GM18861 (cell line): ENCODE measurements at regions not wholly inside any gene's neighbourhood (a gene's known extent, or its start where the extent isn't known, plus 50 kb on each side); places are given as distances from the start of the nearest gene placed in this dataset.
"Not testable (repeated sequence)": the region's sequence is repeated elsewhere in the genome, so short reads cannot be mapped to it uniquely, and the experiment has no call there.

Source experiments
- ATAC-seq: cut with Tn5 transposase; IDR thresholded peaks from one replicate; pipeline ENCODE4 v1.9.1; 2021; ENCODE audit not compliant: unreplicated experiment

- no peak for ATAC-seq
Observed at GRCh38 chr12:59158066-59158465, 237.8 kb upstream of the LRIG3 start.

GRCh38 chr12:59155448-59155847 lies 235.1 kb upstream of the LRIG3 start:
- ATAC-seq: no peak

DNA sequence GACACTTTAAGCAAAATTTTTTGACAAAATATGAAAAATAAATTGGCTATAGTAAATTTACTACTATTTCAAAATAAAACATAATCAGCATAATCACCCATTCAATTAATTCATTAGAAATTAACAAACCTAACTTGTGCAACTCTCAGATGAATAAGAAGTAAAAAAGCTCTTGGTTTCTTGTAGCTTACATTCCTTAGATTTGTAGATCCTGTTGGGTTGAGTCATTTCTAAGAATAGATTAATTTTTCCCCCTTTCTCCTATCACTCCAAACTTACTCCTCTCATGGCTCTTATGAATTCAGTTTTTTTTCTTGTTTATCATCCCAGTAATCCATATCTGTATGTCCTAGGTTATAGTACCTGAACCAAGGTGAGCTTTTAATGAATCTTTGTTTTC lies 230.9 kb upstream of the LRIG3 start:
- ATAC-seq: no peak

GRCh38 chr12:59149995-59150642 lies 229.8 kb upstream of the LRIG3 start:
- ATAC-seq: peak; percentile 100

DNA sequence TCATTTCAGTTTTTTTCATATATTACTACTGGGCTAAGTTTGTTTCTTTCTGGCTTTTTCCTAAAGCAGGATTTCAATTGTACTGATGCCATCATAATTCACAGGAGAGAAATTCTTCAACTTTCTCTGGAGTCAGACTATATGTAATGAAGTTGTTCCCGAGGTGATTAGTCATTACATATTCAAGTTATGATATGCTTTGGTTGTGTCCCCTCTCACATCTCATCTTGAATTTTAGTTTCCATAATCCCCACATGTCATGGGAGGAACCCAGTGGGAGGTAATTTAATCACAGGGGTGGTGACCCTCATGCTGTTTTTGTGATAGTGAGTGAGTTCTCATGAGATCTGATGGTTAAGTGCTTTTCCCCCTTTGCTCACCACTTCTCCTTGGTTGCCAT lies 227.5 kb upstream of the LRIG3 start:
- no peak for ATAC-seq

- no peak for ATAC-seq
Observed at GRCh38 chr12:59142183-59142790, 222.0 kb upstream of the LRIG3 start.

- ATAC-seq: no peak
Observed at GRCh38 chr12:59134750-59135149, 214.4 kb upstream of the LRIG3 start.

GRCh38 chr12:59131462-59131861 lies 211.2 kb upstream of the LRIG3 start:
- ATAC-seq: no peak

DNA sequence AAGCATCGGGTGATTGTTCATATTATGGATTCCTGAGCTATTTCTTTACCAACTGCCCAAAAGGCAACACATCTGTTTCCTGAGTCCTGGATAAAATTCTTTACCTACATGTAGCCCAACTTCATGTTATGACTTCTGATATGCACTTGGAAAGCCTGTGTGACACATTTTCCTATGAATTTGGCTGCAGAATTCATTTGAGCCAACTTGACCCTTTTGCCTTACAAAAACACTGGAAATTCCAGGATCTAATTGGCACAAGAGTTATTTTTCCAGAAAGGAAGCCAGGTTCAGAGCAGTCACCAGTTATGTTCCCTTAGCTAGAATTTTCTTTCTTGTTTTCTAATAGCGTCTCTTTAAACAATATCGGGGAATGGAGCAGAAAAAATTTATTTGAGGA lies 202.5 kb upstream of the LRIG3 start:
- ATAC-seq: no peak

DNA sequence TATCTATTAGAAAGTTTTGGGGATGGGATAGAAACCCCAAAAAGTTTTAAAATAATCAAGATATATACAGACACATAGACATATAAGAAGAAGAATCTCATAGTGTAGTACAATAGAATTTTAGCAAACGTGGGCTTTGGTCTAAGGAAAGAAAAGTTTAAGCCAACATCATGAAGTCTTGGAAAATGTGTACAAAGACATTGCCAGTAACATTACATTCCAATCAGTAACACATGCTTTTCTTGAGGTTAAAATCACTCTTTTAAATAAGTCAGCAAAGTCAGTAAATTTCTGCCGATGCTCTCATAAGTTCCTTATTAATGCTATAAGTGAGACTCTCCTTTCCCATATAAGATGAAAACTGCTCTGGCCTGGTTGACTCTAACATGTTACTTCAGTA lies 201.1 kb upstream of the LRIG3 start:
- ATAC-seq: no peak

- no peak for ATAC-seq
Observed at GRCh38 chr12:59119676-59120075, 199.4 kb upstream of the LRIG3 start.

DNA sequence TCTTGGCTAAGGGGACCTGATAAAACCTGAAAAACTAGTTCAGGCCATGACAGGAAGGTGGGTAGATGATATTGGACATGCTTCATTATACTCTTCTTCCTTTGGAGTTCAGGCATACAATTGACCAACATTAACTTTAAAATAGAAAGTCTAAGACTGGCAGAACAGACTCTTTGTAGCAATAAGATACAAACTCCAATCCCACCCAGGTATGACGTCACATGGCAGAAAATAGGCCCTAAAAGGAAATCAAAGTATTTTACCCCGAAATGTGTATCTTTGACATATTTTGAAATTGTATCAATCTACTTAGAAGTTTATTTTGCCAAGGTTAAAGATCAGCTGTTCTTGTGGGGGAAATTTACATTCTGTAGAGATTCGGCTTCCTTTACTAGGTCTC lies 198.1 kb upstream of the LRIG3 start:
- no peak for ATAC-seq

GRCh38 chr12:59115995-59116394 lies 195.7 kb upstream of the LRIG3 start:
- ATAC-seq: no peak

DNA sequence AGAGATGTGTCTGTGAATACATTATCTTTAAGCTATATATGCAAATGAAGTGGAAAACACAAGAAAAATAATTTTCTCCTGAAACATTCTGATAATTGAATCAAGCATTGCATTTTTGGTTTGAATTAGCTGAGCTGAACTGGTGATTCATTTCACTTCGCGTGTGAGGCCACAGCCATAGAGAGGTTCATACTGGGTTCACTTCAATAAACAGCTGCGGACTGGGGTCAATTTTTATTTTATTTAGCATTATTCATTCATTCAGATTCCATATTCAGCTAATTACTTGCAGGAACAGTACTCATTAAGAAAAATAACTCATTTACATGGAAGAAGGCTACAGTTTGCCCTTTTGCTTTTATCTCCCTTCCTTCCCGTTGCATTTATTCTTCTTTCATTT lies 195.2 kb upstream of the LRIG3 start:
- ATAC-seq: no peak

DNA sequence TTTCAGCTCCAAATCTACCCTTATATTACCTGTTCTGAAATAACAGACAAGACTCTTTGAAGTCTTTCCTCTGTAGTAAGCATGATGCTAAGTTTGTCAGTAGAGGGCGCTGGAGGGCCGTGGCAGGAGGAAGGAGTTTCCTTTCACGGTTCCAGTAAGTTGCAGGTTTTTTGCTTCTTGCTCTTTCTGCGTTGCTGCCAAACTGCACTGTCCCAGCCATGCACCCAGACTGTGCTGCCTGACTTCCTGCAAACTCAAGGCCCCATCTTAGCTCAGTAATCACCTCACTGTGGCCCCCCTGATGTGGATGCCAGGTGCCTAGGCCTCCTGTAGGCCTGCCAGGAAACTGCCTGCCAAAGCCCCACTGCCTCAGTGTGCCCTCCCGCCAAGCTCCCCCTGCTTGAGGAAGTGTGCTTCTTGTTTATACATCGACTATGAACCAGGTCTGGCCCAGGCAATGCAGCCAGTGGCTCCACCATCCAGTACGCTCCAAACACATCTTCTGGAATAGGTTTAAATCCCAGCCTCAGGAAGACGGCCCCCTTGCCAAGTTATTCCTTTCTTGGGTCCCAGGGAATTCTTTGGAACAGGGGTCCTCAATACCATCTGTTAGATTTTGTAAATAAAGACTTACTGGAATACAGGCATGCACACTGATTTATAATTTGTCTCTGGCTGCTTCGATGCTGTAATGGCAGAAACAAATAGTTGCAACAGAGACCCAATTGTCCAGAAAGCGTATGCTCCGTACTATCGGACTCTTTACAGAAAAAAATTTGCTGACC lies 193.7 kb upstream of the LRIG3 start:
- ATAC-seq: peak; percentile 89

- no peak for ATAC-seq
Observed at GRCh38 chr12:59111851-59112250, 191.5 kb upstream of the LRIG3 start.

GRCh38 chr12:59108516-59108915 lies 188.2 kb upstream of the LRIG3 start:
- ATAC-seq: not testable (repeated sequence)

DNA sequence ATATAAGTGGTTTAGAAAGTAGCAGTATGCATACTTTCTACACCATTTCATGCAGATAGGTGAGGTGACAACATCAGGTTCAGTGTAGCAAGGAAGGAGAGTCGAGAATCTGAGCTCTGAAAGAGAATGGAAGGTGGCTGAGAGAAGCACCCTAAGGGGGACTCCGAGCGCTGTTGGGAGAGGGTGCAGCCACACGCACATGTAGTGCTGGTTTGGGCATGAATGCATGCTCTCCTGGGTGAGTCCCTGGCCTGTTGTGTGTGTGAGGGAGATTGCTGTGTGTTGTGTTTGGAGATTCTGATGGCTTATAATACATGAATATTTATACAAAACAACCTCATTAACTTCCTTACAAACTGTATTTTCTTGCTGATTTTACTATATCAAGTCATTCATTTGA lies 180.3 kb upstream of the LRIG3 start:
- no peak for ATAC-seq

DNA sequence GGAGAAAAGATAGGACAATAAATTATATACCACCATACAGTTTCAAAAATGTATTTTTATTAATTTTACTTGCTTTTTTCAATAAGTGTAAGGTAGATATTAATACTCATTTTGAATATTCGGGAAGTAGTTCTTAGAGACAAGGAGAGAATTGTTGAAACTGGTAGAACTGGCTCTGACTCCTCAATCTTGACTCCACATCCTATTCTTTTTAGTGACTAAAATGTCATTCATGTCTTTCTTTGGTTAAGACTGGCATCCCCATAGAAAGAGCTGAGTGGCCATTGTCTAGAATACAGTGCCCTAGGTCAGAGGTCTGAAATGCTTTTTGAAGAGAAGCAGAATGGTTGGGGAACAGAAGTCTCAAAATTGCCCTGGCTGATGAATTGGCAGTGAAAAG lies 177.6 kb upstream of the LRIG3 start:
- no peak for ATAC-seq

DNA sequence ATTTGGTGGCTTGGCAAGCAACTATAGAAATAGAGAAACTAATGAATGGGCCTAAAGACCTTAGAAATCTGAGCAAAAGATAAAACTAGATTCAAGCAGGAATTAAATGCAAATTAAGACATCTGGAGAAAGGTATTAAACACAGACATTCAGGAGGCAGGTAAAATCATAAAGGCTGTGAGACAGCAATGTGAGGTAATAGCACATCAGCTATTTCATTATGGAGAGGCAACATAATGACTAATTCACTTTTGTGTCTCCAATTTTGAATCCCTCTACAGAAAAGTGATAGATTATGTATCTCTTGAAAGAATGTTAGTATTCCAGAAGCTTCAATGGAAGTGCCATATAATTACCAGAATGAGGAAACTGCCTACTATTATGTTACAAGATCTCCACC lies 175.9 kb upstream of the LRIG3 start:
- no peak for ATAC-seq

- no peak for ATAC-seq
Observed at GRCh38 chr12:59093073-59093772, 172.9 kb upstream of the LRIG3 start.

DNA sequence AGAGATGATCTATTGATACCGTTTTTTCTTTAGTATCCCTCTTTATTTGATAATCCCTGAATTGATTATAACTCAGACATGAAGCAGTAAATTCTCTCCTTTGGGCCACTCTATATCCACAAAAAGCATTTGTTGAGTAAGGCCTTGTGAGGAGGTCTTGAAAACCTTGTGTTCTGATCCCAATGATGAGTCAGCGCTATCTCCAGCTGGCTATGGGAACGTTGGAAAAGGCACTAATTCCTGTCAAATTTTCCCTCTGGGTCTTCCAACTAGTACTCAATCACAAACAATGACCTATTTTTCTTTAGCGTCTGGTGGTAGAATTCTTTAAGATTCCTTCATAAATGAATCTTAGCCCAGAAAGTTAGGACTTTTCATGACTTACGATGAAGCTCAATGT lies 168.4 kb upstream of the LRIG3 start:
- no peak for ATAC-seq
